ENCODE measurements at regions not wholly inside any gene's neighbourhood (a gene's known extent, or its start where the extent isn't known, plus 50 kb on each side); places are given as distances from the start of the nearest gene placed in this dataset.
"Not testable (repeated sequence)": the region's sequence is repeated elsewhere in the genome, so short reads cannot be mapped to it uniquely, and the experiment has no call there.

DNA sequence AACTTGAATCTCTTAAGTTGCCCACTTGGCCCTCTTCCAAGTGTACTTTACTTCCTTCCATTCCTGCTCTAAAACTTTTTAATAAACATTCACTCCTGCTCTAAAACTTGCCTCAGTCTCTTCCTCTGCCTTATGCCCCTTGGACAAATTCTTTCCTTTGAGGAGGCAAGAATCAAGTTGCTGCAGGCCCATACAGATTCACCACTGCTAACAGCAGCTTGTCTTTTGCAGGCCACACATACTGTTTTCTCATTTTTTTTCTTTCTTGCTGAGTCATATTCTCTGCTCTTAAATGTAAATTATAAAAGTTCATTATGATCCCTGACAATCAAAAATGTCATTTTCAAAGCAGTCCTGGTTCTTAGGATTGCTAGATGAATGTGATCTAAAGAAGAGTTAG is 1820.8 kb upstream of the FLRT2 start:
- Histone ChIP-seq H3K4me1 (ENCODE audit: control insufficient read depth in 1 of 2, insufficient read depth in 2 of 2, low read length in 2 of 2) (no peaks in the 10 kb centered on the region), H3K4me3 (ENCODE audit: low read depth in 1 of 2, low read length in 2 of 2) (no peak overlapping the region), H3K27ac (ENCODE audit: low read depth, low read length) (no peak overlapping the region), H3K9me3 (ENCODE audit: control insufficient read depth in 1 of 2, low read length in 2 of 2) (no peaks in the 10 kb centered on the region), H3K9ac (ENCODE audit: low read depth in 1 of 2, low read length in 2 of 2) (no peak overlapping the region), H3K27me3 (ENCODE audit: control insufficient read depth in 1 of 2, insufficient read depth in 2 of 2, low read length in 2 of 2) (no peaks in the 10 kb centered on the region), H3K36me3 (ENCODE audit: control insufficient read depth in 1 of 2, insufficient read depth in 2 of 2, low read length in 2 of 2) (no peaks in the 10 kb centered on the region)

DNA sequence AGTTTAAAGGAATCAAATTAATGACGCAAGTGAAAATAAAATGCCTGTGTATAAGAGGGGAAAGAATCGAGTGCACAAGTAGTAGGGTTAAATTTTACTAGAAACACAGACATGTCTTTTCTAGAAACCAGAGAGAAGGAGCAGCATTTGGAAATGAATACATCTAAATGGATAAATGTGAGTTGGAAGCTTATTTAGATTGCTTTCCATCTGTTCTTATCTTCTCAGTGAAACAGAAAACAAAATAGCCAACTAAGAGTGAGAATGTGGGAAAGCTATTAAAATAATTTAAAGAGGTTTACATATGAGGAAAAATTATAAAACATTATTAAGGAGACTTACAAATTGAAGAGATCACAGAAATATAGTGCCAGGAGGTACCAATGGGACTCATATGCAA is 1818.9 kb upstream of the FLRT2 start:
- Histone ChIP-seq H3K4me1 (ENCODE audit: control insufficient read depth in 1 of 2, insufficient read depth in 2 of 2, low read length in 2 of 2) (no peaks in the 10 kb centered on the region), H3K36me3 (ENCODE audit: control insufficient read depth in 1 of 2, insufficient read depth in 2 of 2, low read length in 2 of 2) (no peaks in the 10 kb centered on the region), H3K27me3 (ENCODE audit: control insufficient read depth in 1 of 2, insufficient read depth in 2 of 2, low read length in 2 of 2) (no peaks in the 10 kb centered on the region), H3K4me3 (ENCODE audit: low read depth in 1 of 2, low read length in 2 of 2) (no peak overlapping the region), H3K9ac (ENCODE audit: low read depth in 1 of 2, low read length in 2 of 2) (no peak overlapping the region), H3K9me3 (ENCODE audit: control insufficient read depth in 1 of 2, low read length in 2 of 2) (no peaks in the 10 kb centered on the region), H3K27ac (ENCODE audit: low read depth, low read length) (no peak overlapping the region)

GRCh38 chr14:83712418-83713129 is 1817.4 kb upstream of the FLRT2 start:
- Histone ChIP-seq H3K36me3 (ENCODE audit: control insufficient read depth in 1 of 2, insufficient read depth in 2 of 2, low read length in 2 of 2) (no peaks in the 10 kb centered on the region), H3K27ac (ENCODE audit: low read depth, low read length) (no peak overlapping the region), H3K27me3 (ENCODE audit: control insufficient read depth in 1 of 2, insufficient read depth in 2 of 2, low read length in 2 of 2) (no peaks in the 10 kb centered on the region), H3K4me1 (ENCODE audit: control insufficient read depth in 1 of 2, insufficient read depth in 2 of 2, low read length in 2 of 2) (no peaks in the 10 kb centered on the region), H3K9me3 (ENCODE audit: control insufficient read depth in 1 of 2, low read length in 2 of 2) (no peaks in the 10 kb centered on the region), H3K4me3 (ENCODE audit: low read depth in 1 of 2, low read length in 2 of 2) (no peak overlapping the region), H3K9ac (ENCODE audit: low read depth in 1 of 2, low read length in 2 of 2) (no peak overlapping the region)

DNA sequence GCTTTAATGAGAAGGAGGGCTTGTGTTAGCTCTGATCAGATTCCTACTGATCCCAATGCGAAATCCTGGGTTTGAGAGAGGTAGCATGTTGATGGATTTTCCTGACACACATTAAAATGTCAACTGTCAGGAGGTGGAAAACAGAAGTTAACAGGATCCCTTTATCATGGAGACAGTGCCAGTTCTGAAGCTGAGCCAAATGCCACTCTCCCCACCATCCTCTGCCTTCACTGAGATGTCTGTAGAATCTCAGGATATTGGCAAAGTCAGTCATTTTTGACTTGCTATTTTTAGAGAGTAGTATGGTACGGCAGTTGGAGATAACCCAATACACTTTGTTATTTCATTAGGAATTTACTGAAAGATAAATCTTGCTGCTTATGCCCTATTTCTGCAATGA is 1816.2 kb upstream of the FLRT2 start:
- H3K4me1 ChIP-seq (ENCODE audit: control insufficient read depth in 1 of 2, insufficient read depth in 2 of 2, low read length in 2 of 2), result no peaks in the 10 kb centered on the region
- no peaks in the 10 kb centered on the region for H3K36me3 ChIP-seq (ENCODE audit: control insufficient read depth in 1 of 2, insufficient read depth in 2 of 2, low read length in 2 of 2)
- H3K4me3 ChIP-seq (ENCODE audit: low read depth in 1 of 2, low read length in 2 of 2), result no peak overlapping the region
- no peaks in the 10 kb centered on the region for H3K27me3 ChIP-seq (ENCODE audit: control insufficient read depth in 1 of 2, insufficient read depth in 2 of 2, low read length in 2 of 2)
- no peak overlapping the region for H3K27ac ChIP-seq (ENCODE audit: low read depth, low read length)
- peaks cover 0 to 2% of the 10 kb centered on the region in 2 donors for H3K9me3 ChIP-seq (ENCODE audit: control insufficient read depth in 1 of 2, low read length in 2 of 2)
- H3K9ac ChIP-seq (ENCODE audit: low read depth in 1 of 2, low read length in 2 of 2), result no peak overlapping the region

GRCh38 chr14:83714151-83714550 is 1815.8 kb upstream of the FLRT2 start:
- Histone ChIP-seq H3K9ac (ENCODE audit: low read depth in 1 of 2, low read length in 2 of 2) (no peak overlapping the region), H3K36me3 (ENCODE audit: control insufficient read depth in 1 of 2, insufficient read depth in 2 of 2, low read length in 2 of 2) (no peaks in the 10 kb centered on the region), H3K27me3 (ENCODE audit: control insufficient read depth in 1 of 2, insufficient read depth in 2 of 2, low read length in 2 of 2) (no peaks in the 10 kb centered on the region), H3K27ac (ENCODE audit: low read depth, low read length) (no peak overlapping the region), H3K9me3 (ENCODE audit: control insufficient read depth in 1 of 2, low read length in 2 of 2) (peaks cover 0 to 3% of the 10 kb centered on the region in 2 donors), H3K4me1 (ENCODE audit: control insufficient read depth in 1 of 2, insufficient read depth in 2 of 2, low read length in 2 of 2) (no peaks in the 10 kb centered on the region), H3K4me3 (ENCODE audit: low read depth in 1 of 2, low read length in 2 of 2) (no peak overlapping the region)

DNA sequence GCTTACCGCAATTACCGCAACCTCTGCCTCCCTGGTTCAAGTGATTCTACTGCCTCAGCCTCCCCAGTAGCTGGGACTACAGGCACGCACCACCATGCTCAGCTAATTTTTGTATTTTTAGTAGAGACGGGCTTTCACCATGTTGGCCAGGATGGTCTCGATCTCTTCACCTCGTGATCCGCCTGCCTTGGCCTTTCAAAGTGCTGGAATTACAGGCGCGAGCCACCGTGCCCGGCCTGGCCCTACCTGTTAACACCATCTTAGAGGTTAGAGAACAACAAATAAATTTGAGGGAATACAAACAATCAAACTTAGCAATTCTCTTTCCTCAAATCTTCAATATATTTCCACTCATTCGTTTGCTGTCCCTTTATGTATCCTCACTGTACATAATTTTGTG is 1810.5 kb upstream of the FLRT2 start:
- H3K36me3 ChIP-seq (ENCODE audit: control insufficient read depth in 1 of 2, insufficient read depth in 2 of 2, low read length in 2 of 2); H3K4me1 ChIP-seq (ENCODE audit: control insufficient read depth in 1 of 2, insufficient read depth in 2 of 2, low read length in 2 of 2); H3K4me3 ChIP-seq (ENCODE audit: low read depth in 1 of 2, low read length in 2 of 2); H3K9me3 ChIP-seq (ENCODE audit: control insufficient read depth in 1 of 2, low read length in 2 of 2); H3K27me3 ChIP-seq (ENCODE audit: control insufficient read depth in 1 of 2, insufficient read depth in 2 of 2, low read length in 2 of 2); H3K27ac ChIP-seq (ENCODE audit: low read depth, low read length); H3K9ac ChIP-seq (ENCODE audit: low read depth in 1 of 2, low read length in 2 of 2): not testable (repeated sequence)

- peaks cover 4 to 12% of the 10 kb centered on the region in 2 donors for H3K9me3 ChIP-seq (ENCODE audit: control insufficient read depth in 1 of 2, low read length in 2 of 2)
- H3K27ac ChIP-seq (ENCODE audit: low read depth, low read length), result no peak overlapping the region
- no peaks in the 10 kb centered on the region for H3K27me3 ChIP-seq (ENCODE audit: control insufficient read depth in 1 of 2, insufficient read depth in 2 of 2, low read length in 2 of 2)
- no peak overlapping the region for H3K4me3 ChIP-seq (ENCODE audit: low read depth in 1 of 2, low read length in 2 of 2)
- no peaks in the 10 kb centered on the region for H3K36me3 ChIP-seq (ENCODE audit: control insufficient read depth in 1 of 2, insufficient read depth in 2 of 2, low read length in 2 of 2)
- H3K9ac ChIP-seq (ENCODE audit: low read depth in 1 of 2, low read length in 2 of 2), result no peak overlapping the region
- H3K4me1 ChIP-seq (ENCODE audit: control insufficient read depth in 1 of 2, insufficient read depth in 2 of 2, low read length in 2 of 2), result no peaks in the 10 kb centered on the region
Measured at GRCh38 chr14:83733670-83734069, 1796.3 kb upstream of the FLRT2 start.

DNA sequence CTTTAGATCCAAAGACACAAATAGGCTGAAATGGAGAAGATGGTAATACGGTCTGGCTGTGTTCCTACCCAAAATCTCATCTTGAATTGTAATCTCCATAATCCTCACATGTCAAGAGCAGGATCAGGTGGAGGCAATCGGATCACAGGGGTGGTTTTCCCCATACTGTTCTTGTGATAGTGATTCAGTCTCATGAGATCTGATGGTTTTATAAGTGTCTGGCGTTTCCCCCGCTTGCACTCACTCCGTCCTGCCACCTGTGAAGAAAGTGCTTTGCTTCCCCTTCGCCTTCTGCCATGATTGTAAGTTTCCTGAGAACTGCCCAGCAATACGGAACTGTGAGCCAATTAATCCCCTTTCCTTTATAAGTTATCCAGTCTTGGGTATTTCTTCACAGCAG is 1795.5 kb upstream of the FLRT2 start:
- H3K9ac ChIP-seq (ENCODE audit: low read depth in 1 of 2, low read length in 2 of 2), result no peak overlapping the region
- H3K36me3 ChIP-seq (ENCODE audit: control insufficient read depth in 1 of 2, insufficient read depth in 2 of 2, low read length in 2 of 2), result no peaks in the 10 kb centered on the region
- H3K9me3 ChIP-seq (ENCODE audit: control insufficient read depth in 1 of 2, low read length in 2 of 2), result peaks cover 4 to 9% of the 10 kb centered on the region in 2 donors
- H3K4me3 ChIP-seq (ENCODE audit: low read depth in 1 of 2, low read length in 2 of 2), result no peak overlapping the region
- no peaks in the 10 kb centered on the region for H3K27me3 ChIP-seq (ENCODE audit: control insufficient read depth in 1 of 2, insufficient read depth in 2 of 2, low read length in 2 of 2)
- no peaks in the 10 kb centered on the region for H3K4me1 ChIP-seq (ENCODE audit: control insufficient read depth in 1 of 2, insufficient read depth in 2 of 2, low read length in 2 of 2)
- no peak overlapping the region for H3K27ac ChIP-seq (ENCODE audit: low read depth, low read length)

DNA sequence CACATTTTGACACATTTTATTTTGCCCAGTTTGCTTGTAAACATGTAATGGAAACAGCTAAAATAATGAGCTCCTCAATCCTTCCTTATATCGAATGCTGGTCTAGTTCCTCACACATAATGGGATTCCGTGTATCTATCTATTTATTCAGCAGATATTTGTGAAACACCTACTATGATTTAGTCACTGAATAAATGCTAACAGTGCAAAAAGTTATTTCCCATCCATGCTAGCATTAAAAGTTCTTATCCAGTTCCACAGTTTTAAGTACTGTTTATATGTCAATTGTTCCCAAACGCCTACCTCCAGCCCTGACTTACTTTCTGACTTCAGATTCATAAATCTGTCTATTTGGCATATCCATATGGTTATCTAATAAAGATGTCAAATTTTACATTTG is 1788.7 kb upstream of the FLRT2 start:
- no peak overlapping the region for H3K27ac ChIP-seq (ENCODE audit: low read depth, low read length)
- H3K4me3 ChIP-seq (ENCODE audit: low read depth in 1 of 2, low read length in 2 of 2), result no peak overlapping the region
- no peaks in the 10 kb centered on the region for H3K4me1 ChIP-seq (ENCODE audit: control insufficient read depth in 1 of 2, insufficient read depth in 2 of 2, low read length in 2 of 2)
- no peaks in the 10 kb centered on the region for H3K27me3 ChIP-seq (ENCODE audit: control insufficient read depth in 1 of 2, insufficient read depth in 2 of 2, low read length in 2 of 2)
- H3K36me3 ChIP-seq (ENCODE audit: control insufficient read depth in 1 of 2, insufficient read depth in 2 of 2, low read length in 2 of 2), result no peaks in the 10 kb centered on the region
- peaks cover 7 to 8% of the 10 kb centered on the region in 2 donors for H3K9me3 ChIP-seq (ENCODE audit: control insufficient read depth in 1 of 2, low read length in 2 of 2)
- no peak overlapping the region for H3K9ac ChIP-seq (ENCODE audit: low read depth in 1 of 2, low read length in 2 of 2)

DNA sequence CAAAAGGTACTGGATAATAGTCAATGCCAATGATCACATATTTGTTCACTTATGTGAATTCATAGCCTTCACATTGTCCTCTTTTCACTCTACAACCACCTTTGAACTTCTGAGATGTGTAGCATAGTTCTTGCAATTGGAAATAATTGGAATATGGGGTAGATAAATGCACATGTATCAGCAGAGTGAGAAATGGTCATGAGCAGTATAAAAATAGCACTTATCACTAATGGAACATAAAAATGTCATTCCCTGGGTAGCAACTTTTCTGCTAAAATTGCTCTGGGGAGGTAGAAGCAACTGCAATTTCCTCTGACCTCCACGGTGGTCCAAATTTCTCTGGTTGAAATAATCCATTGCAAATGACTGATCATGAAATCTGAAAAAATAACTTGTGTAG is 1785.7 kb upstream of the FLRT2 start:
- no peak overlapping the region for H3K4me3 ChIP-seq (ENCODE audit: low read depth in 1 of 2, low read length in 2 of 2)
- H3K4me1 ChIP-seq (ENCODE audit: control insufficient read depth in 1 of 2, insufficient read depth in 2 of 2, low read length in 2 of 2), result no peaks in the 10 kb centered on the region
- H3K36me3 ChIP-seq (ENCODE audit: control insufficient read depth in 1 of 2, insufficient read depth in 2 of 2, low read length in 2 of 2), result no peaks in the 10 kb centered on the region
- H3K27ac ChIP-seq (ENCODE audit: low read depth, low read length), result no peak overlapping the region
- no peak overlapping the region for H3K9ac ChIP-seq (ENCODE audit: low read depth in 1 of 2, low read length in 2 of 2)
- peaks cover 11 to 13% of the 10 kb centered on the region in 2 donors for H3K9me3 ChIP-seq (ENCODE audit: control insufficient read depth in 1 of 2, low read length in 2 of 2)
- no peaks in the 10 kb centered on the region for H3K27me3 ChIP-seq (ENCODE audit: control insufficient read depth in 1 of 2, insufficient read depth in 2 of 2, low read length in 2 of 2)

GRCh38 chr14:83744891-83745290 is 1785.1 kb upstream of the FLRT2 start:
- no peaks in the 10 kb centered on the region for H3K27me3 ChIP-seq (ENCODE audit: control insufficient read depth in 1 of 2, insufficient read depth in 2 of 2, low read length in 2 of 2)
- H3K27ac ChIP-seq (ENCODE audit: low read depth, low read length), result no peak overlapping the region
- H3K9ac ChIP-seq (ENCODE audit: low read depth in 1 of 2, low read length in 2 of 2), result no peak overlapping the region
- H3K4me3 ChIP-seq (ENCODE audit: low read depth in 1 of 2, low read length in 2 of 2), result no peak overlapping the region
- no peaks in the 10 kb centered on the region for H3K4me1 ChIP-seq (ENCODE audit: control insufficient read depth in 1 of 2, insufficient read depth in 2 of 2, low read length in 2 of 2)
- no peaks in the 10 kb centered on the region for H3K36me3 ChIP-seq (ENCODE audit: control insufficient read depth in 1 of 2, insufficient read depth in 2 of 2, low read length in 2 of 2)
- peaks cover 10 to 11% of the 10 kb centered on the region in 2 donors for H3K9me3 ChIP-seq (ENCODE audit: control insufficient read depth in 1 of 2, low read length in 2 of 2)
